ENCODE measurements at regions not wholly inside any gene's neighbourhood (a gene's known extent, or its start where the extent isn't known, plus 50 kb on each side); places are given as distances from the start of the nearest gene placed in this dataset.
"Not testable (repeated sequence)": the region's sequence is repeated elsewhere in the genome, so short reads cannot be mapped to it uniquely, and the experiment has no call there.

DNA sequence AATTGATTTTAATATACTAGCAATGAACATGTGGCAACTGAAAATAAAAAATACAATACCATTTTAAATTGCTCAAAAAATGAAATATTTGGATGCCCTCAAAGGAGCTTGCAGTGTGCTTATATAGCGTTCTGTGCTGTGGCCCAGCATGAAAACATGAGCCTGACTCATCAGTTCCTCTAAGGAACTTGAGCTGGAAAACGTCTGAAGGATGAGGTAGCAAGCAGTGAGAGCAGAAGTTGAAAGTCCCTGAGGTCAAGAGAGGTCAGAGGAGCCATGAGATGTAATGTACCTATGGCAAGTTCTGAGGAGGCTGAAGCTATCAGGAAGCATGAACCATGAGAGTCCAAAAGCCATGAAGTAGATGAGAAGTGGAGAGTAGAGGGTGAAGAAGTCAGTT, 59.7 kb downstream of the HMGB3 start:
- DNase-seq: no peak

DNA sequence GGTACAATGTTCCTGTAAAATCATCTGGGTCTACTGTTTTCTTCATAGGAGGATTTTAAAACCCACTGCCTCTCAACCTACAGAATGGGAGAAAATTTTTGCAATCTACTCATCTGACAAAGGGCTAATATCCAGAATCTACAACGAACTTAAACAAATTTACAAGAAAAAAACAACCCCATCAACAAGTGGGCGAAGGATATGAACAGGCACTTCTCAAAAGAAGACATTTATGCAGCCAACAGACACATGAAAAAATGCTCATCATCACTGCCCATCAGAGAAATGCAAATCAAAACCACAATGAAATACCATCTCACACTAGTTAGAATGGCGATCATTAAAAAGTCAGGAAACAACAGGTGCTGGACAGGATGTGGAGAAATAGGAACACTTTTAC, 83.2 kb downstream of the HMGB3 start:
- DNase-seq: not testable (repeated sequence)

DNA sequence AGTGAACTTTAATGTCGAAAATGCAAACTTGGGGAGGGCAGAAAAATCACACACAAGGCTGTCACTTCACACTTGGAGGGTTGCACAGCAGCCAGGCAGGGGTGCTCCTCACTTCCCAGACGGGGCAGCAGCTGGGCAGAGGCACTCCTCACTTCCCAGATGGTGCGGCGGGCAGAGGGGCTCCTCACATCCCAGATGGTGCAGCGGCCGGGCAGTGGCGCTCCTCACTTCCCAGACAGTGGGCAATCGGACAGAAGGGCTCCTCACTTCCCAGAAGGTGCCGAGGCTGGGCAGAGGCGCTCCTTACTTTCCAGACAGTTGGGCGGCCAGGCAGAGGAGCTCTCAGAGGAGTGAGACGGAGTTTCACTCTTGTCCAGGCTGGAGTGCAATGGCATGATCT, 90.6 kb downstream of the HMGB3 start:
- DNase-seq: no peak

DNA sequence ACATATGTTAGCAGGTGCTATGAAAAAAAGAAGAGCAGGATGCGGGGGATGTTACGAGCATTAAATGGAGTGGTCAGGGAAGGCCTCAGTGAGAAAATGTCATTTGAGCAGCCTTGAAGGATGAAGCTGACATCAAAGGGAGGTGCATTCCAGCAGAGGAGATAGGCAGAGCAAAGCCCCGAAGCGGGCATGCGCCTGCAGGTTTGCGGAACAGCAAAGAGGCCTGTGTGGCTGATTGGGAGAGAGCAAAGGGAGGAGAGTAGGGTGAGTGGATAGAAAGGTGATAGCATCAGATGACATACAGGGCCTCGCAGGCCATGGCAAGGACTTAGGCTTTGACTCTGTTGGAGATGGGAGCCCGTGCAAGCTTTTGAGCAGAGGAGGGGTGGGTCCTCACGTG, 95.4 kb upstream of the GPR50 start:
- DNase-seq: no peak

DNA sequence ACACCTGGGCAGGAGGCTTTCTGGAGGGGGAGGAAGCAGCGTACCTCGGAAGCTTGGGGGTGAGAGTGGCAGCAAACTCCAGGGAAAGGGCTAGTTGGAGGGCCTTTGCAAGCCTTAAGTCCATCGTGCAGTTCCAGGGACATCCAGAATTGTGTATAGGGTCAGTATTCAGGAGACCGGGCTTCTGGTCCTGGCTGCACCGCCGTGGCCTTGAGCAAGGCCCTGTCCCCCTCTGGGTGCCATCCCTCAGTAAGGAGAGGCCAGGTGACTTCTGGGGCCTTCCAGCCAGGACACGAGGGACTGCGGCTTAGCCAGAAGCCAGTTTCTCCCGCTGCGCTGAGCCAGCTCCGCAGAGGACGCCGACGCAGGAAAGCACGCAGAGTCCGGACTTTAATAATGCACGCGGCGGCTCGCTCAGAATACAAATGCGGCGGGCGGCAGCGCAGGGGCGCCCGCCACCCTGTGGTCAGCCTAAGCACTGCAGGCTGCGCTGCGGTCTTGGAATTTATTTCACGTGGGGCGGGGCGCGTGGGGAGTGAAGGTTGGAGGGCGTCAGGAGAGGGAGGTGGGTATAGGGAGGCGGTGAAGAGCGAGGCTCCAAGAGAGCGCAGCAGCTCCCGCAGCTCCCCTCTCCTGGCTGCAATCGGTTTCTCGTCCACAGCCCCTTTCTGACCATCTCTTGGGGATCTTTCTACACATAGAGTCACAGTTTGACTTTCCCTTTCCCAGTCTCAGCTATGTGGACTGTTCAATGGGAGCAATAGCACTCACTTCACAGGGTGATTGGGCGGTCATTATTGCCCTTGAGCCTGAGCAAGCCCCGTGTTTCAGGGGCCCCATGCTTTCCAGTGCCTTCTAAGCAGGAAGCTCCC, 94.1 kb upstream of the GPR50 start:
- DNase-seq: peak; percentile 0

DNA sequence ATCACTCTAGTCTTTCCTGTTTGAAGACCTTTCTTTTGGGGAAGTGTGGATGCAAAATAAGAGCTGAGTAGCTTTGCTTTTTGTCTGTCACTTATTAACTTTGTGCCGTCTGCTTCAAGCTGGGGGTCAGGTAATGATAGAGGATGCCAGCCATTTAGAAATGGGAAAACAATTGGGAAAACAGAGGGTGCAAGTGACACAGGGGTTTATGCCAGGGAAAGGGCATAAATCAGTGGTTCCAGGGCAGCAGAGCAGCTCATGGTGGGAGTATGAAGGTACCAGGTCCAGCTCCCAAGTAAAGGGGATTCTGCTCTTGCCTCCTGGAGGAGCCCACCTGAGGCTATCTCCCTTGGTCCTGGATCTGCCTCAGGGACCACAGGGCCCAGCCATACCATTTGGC, 91.9 kb upstream of the GPR50 start:
- DNase-seq: no peak

DNA sequence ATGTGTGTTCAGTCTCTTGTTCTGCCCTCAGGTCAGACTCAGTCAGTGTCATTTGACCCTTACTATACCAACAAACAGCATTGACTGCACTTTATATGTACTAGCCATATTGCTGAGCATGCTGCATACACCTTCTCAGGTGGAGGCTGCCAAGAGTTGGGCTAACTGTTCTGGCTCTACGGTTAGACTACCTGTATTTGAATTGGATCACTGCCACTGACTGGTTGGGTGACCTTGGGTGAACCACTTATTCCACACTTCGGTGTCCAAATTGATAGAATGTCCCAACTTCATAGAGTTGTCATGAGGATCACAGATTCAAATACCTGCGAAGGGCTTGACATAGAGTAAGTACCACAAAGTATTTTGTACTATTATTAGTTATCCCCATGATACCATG, 91.2 kb upstream of the GPR50 start:
- DNase-seq: no peak

DNA sequence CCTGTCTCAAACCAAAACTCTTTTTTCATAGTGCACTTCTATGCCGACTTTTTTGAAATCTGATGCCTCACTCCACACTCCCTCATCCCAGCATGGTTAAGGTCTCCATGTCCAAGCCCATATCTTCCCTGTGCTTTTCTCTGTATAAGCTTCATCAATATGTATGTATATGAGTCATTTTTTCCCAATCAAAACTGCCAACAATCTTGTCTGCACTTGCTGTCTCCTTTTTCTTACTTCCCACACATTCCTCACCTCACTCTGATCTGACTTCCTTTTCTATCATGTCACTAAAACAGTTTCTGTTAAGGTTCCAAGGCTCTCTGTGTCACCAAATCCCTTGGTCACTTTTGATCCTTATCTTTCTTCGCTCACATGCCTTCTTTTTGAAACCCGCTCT, 88.2 kb upstream of the GPR50 start:
- DNase-seq: no peak

DNA sequence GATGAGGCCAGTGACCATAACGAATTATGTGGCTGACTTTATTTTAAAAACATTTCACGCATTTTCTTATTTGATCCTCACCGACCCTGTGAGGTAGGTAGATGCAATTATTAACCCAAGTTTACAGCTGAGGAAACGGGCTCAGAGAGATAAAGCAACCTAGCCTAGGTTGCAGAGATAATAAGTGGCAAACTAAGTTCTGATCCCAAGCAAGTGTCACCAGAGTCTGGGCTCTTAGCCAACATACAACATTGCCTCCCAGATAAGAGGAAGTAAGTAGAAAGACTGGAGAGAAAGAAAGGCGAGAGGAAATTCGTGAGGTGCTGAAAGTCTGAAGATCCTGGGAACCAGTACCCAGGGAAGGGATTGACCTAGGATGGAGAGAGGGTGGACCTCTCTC, 77.4 kb upstream of the GPR50 start:
- no peak for DNase-seq

DNA sequence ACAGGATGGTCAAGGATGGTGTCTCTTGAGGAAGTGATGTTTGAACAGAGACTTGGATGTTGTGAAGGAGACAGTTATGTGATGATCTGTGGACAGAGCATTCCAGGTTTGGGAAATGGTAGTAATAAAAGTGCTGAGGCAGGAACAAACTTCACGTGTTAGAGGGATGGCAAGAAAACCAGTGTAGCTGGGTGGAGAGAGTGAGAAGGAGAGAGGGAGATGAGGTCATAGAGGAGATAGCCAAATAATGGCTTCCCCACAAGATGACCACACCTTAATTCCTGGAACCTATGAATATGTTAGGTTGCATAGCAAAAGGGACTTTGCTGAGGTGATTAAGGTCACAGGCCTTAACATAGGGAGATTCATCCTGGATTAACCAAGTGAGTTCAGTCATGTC, 75.6 kb upstream of the GPR50 start:
- no peak for DNase-seq

DNA sequence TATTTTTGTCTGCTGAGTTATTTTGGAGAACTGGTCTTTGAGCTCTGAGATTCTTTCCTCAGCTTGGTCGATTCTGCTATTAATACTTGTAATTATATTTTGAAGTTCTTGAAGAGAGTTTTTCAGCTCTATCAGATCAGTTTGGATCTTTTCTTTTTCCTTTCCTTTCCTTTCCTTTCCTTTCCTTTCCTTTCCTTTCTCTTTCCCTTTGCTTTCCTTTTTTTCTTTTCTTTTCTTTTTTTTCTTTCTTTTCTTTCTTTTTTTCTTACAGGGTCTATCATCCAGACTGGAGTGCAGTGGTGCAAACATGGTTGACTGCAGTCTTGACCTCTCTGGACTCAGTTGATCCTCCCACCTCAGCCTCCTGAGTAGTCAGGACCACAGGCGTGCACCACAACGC, 63.2 kb upstream of the GPR50 start:
- DNase-seq: not testable (repeated sequence)

Measured in NCI-H1436 treated with DMSO at 0.1 percent for 48 hours (cell line).